ENCODE measurements at regions not wholly inside any gene's neighbourhood (a gene's known extent, or its start where the extent isn't known, plus 50 kb on each side); places are given as distances from the start of the nearest gene placed in this dataset.

- no peaks in the 10 kb centered on the region for H3K36me3 ChIP-seq
- H3K27ac Mint-ChIP-seq = no peak overlapping the region
- H3K27ac ChIP-seq = no peak overlapping the region
- no peaks in the 10 kb centered on the region for H3K36me3 Mint-ChIP-seq
- H2AFZ ChIP-seq (replicated peaks) = no peak overlapping the region
- DNase-seq (ENCODE audit: low spot score) = no peak
- H3K79me2 ChIP-seq (ENCODE audit: low read depth) = no peaks in the 10 kb centered on the region
- H3K9me3 ChIP-seq (ENCODE audit: low read depth) = no peaks in the 10 kb centered on the region
- no peaks in the 10 kb centered on the region for H3K27me3 ChIP-seq
- H3K4me3 Mint-ChIP-seq = no peak overlapping the region
- no peak for TF ChIP-seq CTCF (IDR thresholded peaks at IDR 0.05)
- TF ChIP-seq EZH2 (IDR thresholded peaks at IDR 0.05) = no peak
- no peak for TF ChIP-seq EZH2phosphoT487 (IDR thresholded peaks at IDR 0.05)
- H3K27me3 Mint-ChIP-seq (ENCODE audit: insufficient read depth, low read depth) = no peaks in the 10 kb centered on the region
- H3K9me3 Mint-ChIP-seq = no peaks in the 10 kb centered on the region
- H3F3A ChIP-seq (ENCODE audit: low read depth) = no peaks in the 10 kb centered on the region
- no peak overlapping the region for H3K4me3 ChIP-seq
- H3K4me1 ChIP-seq = no peaks in the 10 kb centered on the region
- H3K9ac ChIP-seq = no peak overlapping the region
- H4K20me1 ChIP-seq (ENCODE audit: low read depth) = no peaks in the 10 kb centered on the region
- no peaks in the 10 kb centered on the region for H3K4me1 Mint-ChIP-seq
- H3K4me2 ChIP-seq = no peak overlapping the region
Observed at GRCh38 chr2:210899131-210899530, 342.7 kb downstream of the CPS1 start.

- no peak overlapping the region for H3K27ac Mint-ChIP-seq
- Histone ChIP-seq H3K79me2 (ENCODE audit: low read depth) (no peaks in the 10 kb centered on the region), H3K4me1 (no peaks in the 10 kb centered on the region), H3K9ac (no peak overlapping the region), H3K36me3 (no peaks in the 10 kb centered on the region), H3K9me3 (ENCODE audit: low read depth) (no peaks in the 10 kb centered on the region), H3K27me3 (no peaks in the 10 kb centered on the region), H4K20me1 (ENCODE audit: low read depth) (no peaks in the 10 kb centered on the region), H2AFZ (replicated peaks) (no peak overlapping the region), H3F3A (ENCODE audit: low read depth) (no peaks in the 10 kb centered on the region), H3K4me2 (no peak overlapping the region), H3K27ac (no peak overlapping the region), H3K4me3 (no peak overlapping the region)
- H3K27me3 Mint-ChIP-seq (ENCODE audit: insufficient read depth, low read depth) = no peaks in the 10 kb centered on the region
- H3K4me1 Mint-ChIP-seq = no peaks in the 10 kb centered on the region
- no peak for DNase-seq (ENCODE audit: low spot score)
- H3K36me3 Mint-ChIP-seq = no peaks in the 10 kb centered on the region
- H3K9me3 Mint-ChIP-seq = no peaks in the 10 kb centered on the region
- TF ChIP-seq CTCF (IDR thresholded peaks at IDR 0.05) (no peak), EZH2phosphoT487 (IDR thresholded peaks at IDR 0.05) (no peak), EZH2 (IDR thresholded peaks at IDR 0.05) (no peak)
- no peak overlapping the region for H3K4me3 Mint-ChIP-seq
Observed at GRCh38 chr2:210901326-210901725, 344.9 kb downstream of the CPS1 start.

GRCh38 chr2:210912779-210913178 is 356.4 kb downstream of the CPS1 start:
- H3K27me3 Mint-ChIP-seq (ENCODE audit: insufficient read depth, low read depth) = peaks cover 2% of the 10 kb centered on the region
- TF ChIP-seq EZH2phosphoT487 (IDR thresholded peaks at IDR 0.05) = no peak

GRCh38 chr2:210913461-210913860 is 357.1 kb downstream of the CPS1 start:
- no peaks in the 10 kb centered on the region for H3K27me3 ChIP-seq
- no peaks in the 10 kb centered on the region for H3K9me3 ChIP-seq (ENCODE audit: low read depth)
- H4K20me1 ChIP-seq (ENCODE audit: low read depth) = no peaks in the 10 kb centered on the region
- no peak overlapping the region for H3K4me2 ChIP-seq
- DNase-seq (ENCODE audit: low spot score) = no peak
- Mint-ChIP-seq H3K4me3 (no peak overlapping the region), H3K4me1 (no peaks in the 10 kb centered on the region), H3K27me3 (ENCODE audit: insufficient read depth, low read depth) (peaks cover 2% of the 10 kb centered on the region), H3K9me3 (no peaks in the 10 kb centered on the region), H3K36me3 (no peaks in the 10 kb centered on the region), H3K27ac (no peak overlapping the region)
- H3K36me3 ChIP-seq = no peaks in the 10 kb centered on the region
- H3F3A ChIP-seq (ENCODE audit: low read depth) = no peaks in the 10 kb centered on the region
- TF ChIP-seq CTCF (IDR thresholded peaks at IDR 0.05) (no peak), EZH2phosphoT487 (IDR thresholded peaks at IDR 0.05) (no peak), EZH2 (IDR thresholded peaks at IDR 0.05) (no peak)
- no peak overlapping the region for H3K27ac ChIP-seq
- H3K4me3 ChIP-seq = no peak overlapping the region
- H2AFZ ChIP-seq (replicated peaks) = no peak overlapping the region
- H3K79me2 ChIP-seq (ENCODE audit: low read depth) = no peaks in the 10 kb centered on the region
- no peaks in the 10 kb centered on the region for H3K4me1 ChIP-seq
- H3K9ac ChIP-seq = no peak overlapping the region

More at GRCh38 chr2:210912779-210913178, 356.4 kb downstream of the CPS1 start:
- H3F3A ChIP-seq (ENCODE audit: low read depth) = no peaks in the 10 kb centered on the region
- no peak overlapping the region for H3K4me3 ChIP-seq
- Mint-ChIP-seq H3K9me3 (no peaks in the 10 kb centered on the region), H3K27ac (no peak overlapping the region), H3K36me3 (no peaks in the 10 kb centered on the region), H3K4me1 (no peaks in the 10 kb centered on the region), H3K4me3 (no peak overlapping the region)
- H3K27ac ChIP-seq = no peak overlapping the region
- H3K79me2 ChIP-seq (ENCODE audit: low read depth) = no peaks in the 10 kb centered on the region
- no peak overlapping the region for H3K4me2 ChIP-seq
- H2AFZ ChIP-seq (replicated peaks) = peak overlapping the region; percentile 26
- H3K36me3 ChIP-seq = no peaks in the 10 kb centered on the region
- H4K20me1 ChIP-seq (ENCODE audit: low read depth) = no peaks in the 10 kb centered on the region
- H3K4me1 ChIP-seq = no peaks in the 10 kb centered on the region
- H3K9ac ChIP-seq = no peak overlapping the region
- no peaks in the 10 kb centered on the region for H3K27me3 ChIP-seq
- no peaks in the 10 kb centered on the region for H3K9me3 ChIP-seq (ENCODE audit: low read depth)
- DNase-seq (ENCODE audit: low spot score) = no peak
